GM12878 (cell line): ENCODE measurements at regions not wholly inside any gene's neighbourhood (a gene's known extent, or its start where the extent isn't known, plus 50 kb on each side); places are given as distances from the start of the nearest gene placed in this dataset.

Experiments used
- ATAC-seq: fragments of 200-7000 bp; cut with Tn5 transposase; 3 replicates; pipeline ENCODE4 v1.9.1; 2020; ENCODE audit warnings: mild to moderate bottlenecking, moderate library complexity
- BruUV-seq: library from RNA; stranded (reverse); fragments of 400-500 nt; replicated peaks from 2 replicates; lab custom pipeline; 2021; lab: Mats Ljungman, UMichigan
- CTCF ChIA-PET: fragments of 300-600 bp; sonication (Branson Sonifier 250); formaldehyde crosslinking; extraction: SDS; loops from one replicate; lab custom pipeline; 2021; ENCODE audit warnings: inconsistent platforms; lab: Yijun Ruan, JAX
- POLR2A ChIA-PET: fragments of 350-600 bp; formaldehyde crosslinking; extraction: SDS; loops from one replicate; lab custom pipeline; 2021; ENCODE audit warnings: inconsistent platforms; lab: Charles Lee
- RAD21 ChIA-PET: fragments of 300-600 bp; sonication (Branson Sonifier 250); formaldehyde crosslinking; loops from one replicate; lab custom pipeline; 2023; ENCODE audit warnings: antibody characterized with exemption; ENCODE audit not compliant: unreplicated experiment; lab: Charles Lee
- SMC1A ChIA-PET: fragments of 300-600 bp; sonication (Branson Sonifier 250); formaldehyde crosslinking; loops from one replicate; lab custom pipeline; 2023; ENCODE audit not compliant: unreplicated experiment, uncharacterized antibody; lab: Charles Lee
- DNase-seq: peaks from one replicate; pipeline ENCODE4 v3.0.0-alpha.2; 2011; ENCODE audit warnings: low read depth, low spot score
- FAIRE-seq: peaks from 3 replicates; lab custom pipeline; 2011; peaks lifted over from hg19 to GRCh38; lab: Jason Lieb, UNC
- H2AFZ ChIP-seq: 2 replicates; pipeline ENCODE4 v1.6.0; 2011; ENCODE audit warnings: low read depth, low read length, control low read depth; ENCODE audit not compliant: control insufficient read depth
- H3K27ac ChIP-seq: 2 replicates; pipeline ENCODE4 v1.5.1; 2011; ENCODE audit warnings: control low read depth; ENCODE audit not compliant: control insufficient read depth, insufficient read depth
- H3K27me3 ChIP-seq, 2 experiments: replicated peaks in 1 of 2; 2 replicates each; pipeline versions ENCODE4 v1.6.0 to v1.6.1; 2011; ENCODE audit warnings: low read length in 1 of 2; ENCODE audit not compliant: control insufficient read depth in 2 of 2, insufficient read depth in 2 of 2
- H3K36me3 ChIP-seq, 2 experiments: 2 replicates each; pipeline ENCODE4 v1.5.1; 2011; ENCODE audit warnings: low read length in 1 of 2; ENCODE audit not compliant: control insufficient read depth in 2 of 2, insufficient read depth in 2 of 2
- H3K4me1 ChIP-seq: 2 replicates; pipeline ENCODE4 v1.6.1; 2011; ENCODE audit warnings: mild to moderate bottlenecking, low read length, moderate library complexity, mixed read lengths; ENCODE audit not compliant: control insufficient read depth, insufficient read depth
- H3K4me2 ChIP-seq: 2 replicates; pipeline ENCODE4 v1.6.0; 2011; ENCODE audit warnings: control low read depth; ENCODE audit not compliant: control insufficient read depth, insufficient read depth
- H3K4me3 ChIP-seq: fragments of 200-600 bp; sonication (generic); 2 replicates; pipeline ENCODE4 v1.5.1; 2016
- H3K79me2 ChIP-seq: 2 replicates; pipeline ENCODE4 v1.6.0; 2011; ENCODE audit warnings: low read length; ENCODE audit not compliant: control insufficient read depth, insufficient read depth
- H3K9ac ChIP-seq: 2 replicates; pipeline ENCODE4 v1.8.0; 2011; ENCODE audit warnings: low read length, control low read depth, mixed read lengths; ENCODE audit not compliant: control insufficient read depth, insufficient read depth
- H3K9me3 ChIP-seq: replicated peaks from 3 replicates; pipeline ENCODE4 v1.5.1; 2011; ENCODE audit warnings: mild to moderate bottlenecking, low read length; ENCODE audit not compliant: control insufficient read depth, insufficient read depth
- H4K20me1 ChIP-seq: 2 replicates; pipeline ENCODE4 v1.6.0; 2011; ENCODE audit not compliant: control insufficient read depth, insufficient read depth
- CBX5 ChIP-seq: sonication (generic); IDR thresholded peaks from 2 replicates; pipeline ENCODE4 v1.6.1; 2016; ENCODE audit warnings: low read depth, moderate library complexity, mild to moderate bottlenecking, inconsistent platforms
- CREM ChIP-seq: IDR thresholded peaks from 2 replicates; pipeline ENCODE4 v1.6.1; 2014; ENCODE audit warnings: antibody characterized with exemption, low read depth
- FOXM1 ChIP-seq: IDR thresholded peaks from 2 replicates; pipeline ENCODE4 v1.6.1; 2012; ENCODE audit warnings: low read depth, mild to moderate bottlenecking, inconsistent platforms, low read length, moderate library complexity
- IRF3 ChIP-seq: fragments of 450-650 bp; IDR thresholded peaks from 2 replicates; pipeline ENCODE4 v1.6.1; 2014; ENCODE audit warnings: mild to moderate bottlenecking
- NFYA ChIP-seq: IDR thresholded peaks from 2 replicates; pipeline ENCODE4 v1.6.1; 2011; ENCODE audit warnings: low read depth, mild to moderate bottlenecking, low read length, improper control_type of control experiment, borderline replicate concordance
- NR2C2 ChIP-seq: IDR thresholded peaks from 2 replicates; pipeline ENCODE4 v1.6.1; 2011; ENCODE audit warnings: borderline replicate concordance, low read depth; ENCODE audit not compliant: control insufficient read depth, insufficient read length
- POLR2AphosphoS5 ChIP-seq: IDR thresholded peaks from 2 replicates; pipeline ENCODE4 v1.6.1; 2011; ENCODE audit warnings: mild to moderate bottlenecking, low read length, inconsistent platforms
- SREBF2 ChIP-seq: IDR thresholded peaks from 2 replicates; pipeline ENCODE4 v1.6.1; 2012; ENCODE audit warnings: mild to moderate bottlenecking, low read length
- SUPT20H ChIP-seq: IDR thresholded peaks from 2 replicates; pipeline ENCODE4 v1.6.1; 2011; ENCODE audit warnings: low read depth, mild to moderate bottlenecking, low read length, moderate library complexity, borderline replicate concordance; ENCODE audit not compliant: control insufficient read depth
- WRNIP1 ChIP-seq: IDR thresholded peaks from 2 replicates; pipeline ENCODE4 v1.6.1; 2011; ENCODE audit warnings: low read depth, low read length, improper control_type of control experiment, borderline replicate concordance
- ZNF622 ChIP-seq: fragments of 450-650 bp; IDR thresholded peaks from 2 replicates; pipeline ENCODE4 v1.6.1; 2017; ENCODE audit warnings: mild to moderate bottlenecking, inconsistent platforms
- WGBS: methylation state at CpG from one replicate; pipeline ENCODE4 v1.1.6; 2016; ENCODE audit warnings: low lambda C conversion rate; ENCODE audit not compliant: insufficient replicate concordance, insufficient coverage; ENCODE audit errors: missing lambda C conversion rate; 5-methylcytosine and 5-hydroxymethylcytosine counted together
- in situ Hi-C: fragments of 300-500 bp; cut with MboI; formaldehyde crosslinking; loops from 9 replicates; pipeline ENCODE4 v1.14.3; 2018; ENCODE audit warnings: mixed read lengths
- intact Hi-C: fragments of 100-400 bp; cut with micrococcal nuclease; formaldehyde crosslinking; loops from one replicate; pipeline ENCODE4 v1.14.2; 2022; ENCODE audit not compliant: unreplicated experiment

DNA sequence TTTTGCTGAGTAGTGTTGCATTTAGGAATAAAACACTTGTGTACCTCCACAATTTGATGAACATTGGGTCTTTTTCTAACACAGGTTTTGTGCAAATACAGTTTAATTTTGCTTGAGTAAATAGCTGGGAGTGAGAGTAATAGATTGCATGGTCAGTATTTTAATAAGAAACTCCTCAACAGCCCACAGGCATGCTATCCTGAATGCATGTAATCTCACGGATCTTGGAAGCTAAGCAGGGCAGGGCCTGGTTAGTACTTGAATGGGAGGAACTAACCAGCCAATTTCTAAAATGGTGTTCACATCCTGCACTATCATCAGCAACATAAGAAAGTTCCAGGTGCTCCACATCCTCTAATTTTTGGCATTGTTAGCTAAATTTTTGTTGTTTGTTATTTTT lies 685.4 kb upstream of the MBL2 start:
- TF ChIP-seq POLR2AphosphoS5 (no peak), NFYA (no peak), CREM (no peak), FOXM1 (no peak), IRF3 (no peak), CBX5 (no peak), SUPT20H (no peak), NR2C2 (no peak), ZNF622 (no peak), WRNIP1 (no peak), SREBF2 (no peak)
- TF ChIP-seq, all 136 proteins: peak for 0
- Histone ChIP-seq H3K27ac (no peak overlapping the region), H3K79me2 (no peaks in the 10 kb centered on the region), H3K9me3 (no peaks in the 10 kb centered on the region), H3K4me1 (no peaks in the 10 kb centered on the region), H3K4me3 (no peak overlapping the region), H3K36me3 (no peaks in the 10 kb centered on the region), H4K20me1 (no peaks in the 10 kb centered on the region), H3K4me2 (no peak overlapping the region), H3K27me3 (no peaks in the 10 kb centered on the region), H3K9ac (no peak overlapping the region), H2AFZ (no peak overlapping the region)
- WGBS = 0% methylated on average over 1 of the region's 1 CpG
- intact Hi-C loops = no loop called here
- no peak for FAIRE-seq
- in situ Hi-C loops = no loop called here
- BruUV-seq = no TSS peak
- ATAC-seq = no peak
- POLR2A ChIA-PET = interaction anchor here (0.6 kb wide), 1 partner anchor 551 kb away, joined by 8 read pairs; no protein-coding TSS in a partner anchor
- CTCF ChIA-PET = interaction anchor here (1.2 kb wide), 1 partner anchor 508 kb away, joined by 3 read pairs; no protein-coding TSS in a partner anchor
- DNase-seq = no peak
- SMC1A ChIA-PET = interaction anchor here (0.7 kb wide), 1 partner anchor 27 kb away, joined by 4 read pairs; no protein-coding TSS in a partner anchor
- RAD21 ChIA-PET = no interaction called here
